GM19468 (cell line): ENCODE measurements at regions not wholly inside any gene's neighbourhood (a gene's known extent, or its start where the extent isn't known, plus 50 kb on each side); places are given as distances from the start of the nearest gene placed in this dataset.

Experiments
- ATAC-seq: cut with Tn5 transposase; IDR thresholded peaks from one replicate; pipeline ENCODE4 v1.9.1; 2021; ENCODE audit warnings: mild to moderate bottlenecking, moderate library complexity, moderate number of reproducible peaks; ENCODE audit not compliant: unreplicated experiment; ENCODE audit errors: extremely low read depth

- ATAC-seq: no peak
Measured at GRCh38 chr18:57921708-57922107, 118.6 kb upstream of the ATP8B1 start.

GRCh38 chr18:57920036-57920435 is 116.9 kb upstream of the ATP8B1 start:
- no peak for ATAC-seq

- no peak for ATAC-seq
Measured at GRCh38 chr18:57918601-57919000, 115.5 kb upstream of the ATP8B1 start.

GRCh38 chr18:57916684-57917083 is 113.6 kb upstream of the ATP8B1 start:
- ATAC-seq: no peak

GRCh38 chr18:57915865-57916582 is 112.9 kb upstream of the ATP8B1 start:
- ATAC-seq: no peak

GRCh38 chr18:57915248-57915647 is 112.1 kb upstream of the ATP8B1 start:
- no peak for ATAC-seq

GRCh38 chr18:57913686-57914085 is 110.6 kb upstream of the ATP8B1 start:
- no peak for ATAC-seq

- no peak for ATAC-seq
Measured at GRCh38 chr18:57910817-57911216, 107.7 kb upstream of the ATP8B1 start.

- no peak for ATAC-seq
Measured at GRCh38 chr18:57910134-57910533, 107.0 kb upstream of the ATP8B1 start.

GRCh38 chr18:57909620-57910019 is 106.5 kb upstream of the ATP8B1 start:
- ATAC-seq: no peak

GRCh38 chr18:57908092-57908491 is 105.0 kb upstream of the ATP8B1 start:
- no peak for ATAC-seq

GRCh38 chr18:57907550-57907949 is 104.4 kb upstream of the ATP8B1 start:
- ATAC-seq: no peak

GRCh38 chr18:57906852-57907251 is 103.7 kb upstream of the ATP8B1 start:
- no peak for ATAC-seq

- no peak for ATAC-seq
Measured at GRCh38 chr18:57904535-57904934, 101.4 kb upstream of the ATP8B1 start.

- no peak for ATAC-seq
Measured at GRCh38 chr18:57902721-57903120, 99.6 kb upstream of the ATP8B1 start.

- ATAC-seq: no peak
Measured at GRCh38 chr18:57901825-57902589, 98.9 kb upstream of the ATP8B1 start.

- ATAC-seq: no peak
Measured at GRCh38 chr18:57900906-57901435, 97.9 kb upstream of the ATP8B1 start.

- no peak for ATAC-seq
Measured at GRCh38 chr18:57898506-57899124, 95.5 kb upstream of the ATP8B1 start.

- ATAC-seq: no peak
Measured at GRCh38 chr18:57895182-57895581, 92.1 kb upstream of the ATP8B1 start.

- ATAC-seq: no peak
Measured at GRCh38 chr18:57891707-57892391, 88.7 kb upstream of the ATP8B1 start.
